HepG2 (cell line): ENCODE measurements at regions not wholly inside any gene's neighbourhood (a gene's known extent, or its start where the extent isn't known, plus 50 kb on each side); places are given as distances from the start of the nearest gene placed in this dataset.

ENCODE experiments used
- CTCF ChIP-seq: sonication (generic); formaldehyde crosslinking; IDR thresholded peaks from 2 replicates; pipeline ENCODE4 v1.5.0; 2020; ENCODE audit warnings: mild to moderate bottlenecking, missing genetic modification reagents, moderate library complexity
- DPF2 ChIP-seq: sonication (generic); formaldehyde crosslinking; IDR thresholded peaks from 2 replicates; pipeline ENCODE4 v1.4.0; 2020; ENCODE audit warnings: mild to moderate bottlenecking, low read depth, missing genetic modification reagents, borderline replicate concordance
- ERF ChIP-seq: IDR thresholded peaks from 2 replicates; pipeline ENCODE4 v1.6.1; 2018; ENCODE audit warnings: missing biosample characterization, missing genetic modification reagents
- FOSL1 ChIP-seq: sonication (generic); formaldehyde crosslinking; IDR thresholded peaks from 2 replicates; pipeline ENCODE4 v1.9.0; 2021; ENCODE audit warnings: missing genetic modification reagents, borderline replicate concordance
- FOSL2 ChIP-seq: sonication (generic); formaldehyde crosslinking; IDR thresholded peaks from 2 replicates; pipeline ENCODE4 v1.4.0; 2020; ENCODE audit warnings: missing genetic modification reagents
- FOXK1 ChIP-seq: sonication (generic); formaldehyde crosslinking; IDR thresholded peaks from 2 replicates; pipeline ENCODE4 v1.4.0; 2020; ENCODE audit warnings: low read depth, missing genetic modification reagents, borderline replicate concordance
- GATAD2A ChIP-seq: IDR thresholded peaks from 2 replicates; pipeline ENCODE4 v1.6.1; 2016
- GPN1 ChIP-seq: sonication (generic); formaldehyde crosslinking; IDR thresholded peaks from 2 replicates; pipeline ENCODE4 v1.5.1; 2020; ENCODE audit warnings: missing genetic modification reagents, borderline replicate concordance
- GZF1 ChIP-seq: sonication (generic); formaldehyde crosslinking; IDR thresholded peaks from 2 replicates; pipeline ENCODE4 v1.5.1; 2020; ENCODE audit warnings: mild to moderate bottlenecking, missing genetic modification reagents
- KDM2A ChIP-seq: sonication (generic); formaldehyde crosslinking; IDR thresholded peaks from 2 replicates; pipeline ENCODE4 v1.4.0; 2020; ENCODE audit warnings: low read depth, missing genetic modification reagents, borderline replicate concordance
- KLF12 ChIP-seq: sonication (generic); formaldehyde crosslinking; IDR thresholded peaks from 2 replicates; pipeline ENCODE4 v1.4.0; 2020; ENCODE audit warnings: missing genetic modification reagents, borderline replicate concordance
- MAFG ChIP-seq: sonication (generic); formaldehyde crosslinking; IDR thresholded peaks from 2 replicates; pipeline ENCODE4 v1.5.1; 2020; ENCODE audit warnings: mild to moderate bottlenecking, missing genetic modification reagents
- NR2F1 ChIP-seq, 2 experiments: fragments of 450-650 bp in 1 of 2; formaldehyde crosslinking in 1 of 2; IDR thresholded peaks; 2 replicates each; pipeline versions ENCODE4 v1.5.0 to v1.6.1; 2016 to 2020; ENCODE audit warnings: mild to moderate bottlenecking in 1 of 2, missing compliant biosample characterization in 1 of 2, missing genetic modification reagents in 1 of 2, moderate library complexity in 1 of 2
- NR2F6 ChIP-seq, 2 experiments: IDR thresholded peaks; 2 replicates each; pipeline ENCODE4 v1.6.1; 2016; ENCODE audit warnings: antibody characterized with exemption in 1 of 2, mild to moderate bottlenecking in 1 of 2
- RXRB ChIP-seq: IDR thresholded peaks from 2 replicates; pipeline ENCODE4 v1.6.1; 2016; ENCODE audit warnings: borderline replicate concordance, missing genetic modification reagents, missing compliant biosample characterization
- SMC3 ChIP-seq: IDR thresholded peaks from 2 replicates; pipeline ENCODE4 v1.6.1; 2011; ENCODE audit warnings: low read length, improper control_type of control experiment
- SP140L ChIP-seq: sonication (generic); formaldehyde crosslinking; IDR thresholded peaks from 2 replicates; pipeline ENCODE4 v1.4.0; 2020; ENCODE audit warnings: missing genetic modification reagents, borderline replicate concordance
- SP2 ChIP-seq: sonication (generic); formaldehyde crosslinking; IDR thresholded peaks from 2 replicates; pipeline ENCODE4 v1.5.1; 2020; ENCODE audit warnings: mild to moderate bottlenecking, missing genetic modification reagents
- STAG1 ChIP-seq: sonication (generic); formaldehyde crosslinking; IDR thresholded peaks from 2 replicates; pipeline ENCODE4 v1.4.0; 2020; ENCODE audit warnings: missing genetic modification reagents
- TFDP1 ChIP-seq: IDR thresholded peaks from 2 replicates; pipeline ENCODE4 v1.6.1; 2016; ENCODE audit warnings: missing compliant biosample characterization, missing genetic modification reagents, borderline replicate concordance
- TOPORS ChIP-seq: sonication (generic); formaldehyde crosslinking; IDR thresholded peaks from 2 replicates; pipeline ENCODE4 v1.8.0; 2023; ENCODE audit warnings: mild to moderate bottlenecking, missing genetic modification reagents
- XRCC5 ChIP-seq: fragments of 200-400 bp; formaldehyde crosslinking; optimal IDR thresholded peaks from 2 replicates; pipeline ENCODE3; 2017; ENCODE audit warnings: mild to moderate bottlenecking, low read length
- ZFP37 ChIP-seq: sonication (generic); formaldehyde crosslinking; IDR thresholded peaks from 2 replicates; pipeline ENCODE4 v1.4.0; 2020; ENCODE audit warnings: missing genetic modification reagents, borderline replicate concordance
- ZFY ChIP-seq: sonication (generic); formaldehyde crosslinking; IDR thresholded peaks from 2 replicates; pipeline ENCODE4 v1.4.0; 2020; ENCODE audit warnings: missing genetic modification reagents
- ZKSCAN1 ChIP-seq: fragments of 150-350 bp; IDR thresholded peaks from 2 replicates; pipeline ENCODE4 v1.6.1; 2014; ENCODE audit warnings: low read length
- ZNF552 ChIP-seq: sonication (generic); formaldehyde crosslinking; IDR thresholded peaks from 2 replicates; pipeline ENCODE4 v1.9.0; 2022; ENCODE audit warnings: missing genetic modification reagents, mild to moderate bottlenecking, borderline replicate concordance
- ZNF639 ChIP-seq: conservative IDR thresholded peaks from 2 replicates; pipeline ENCODE4 v1.6.1; 2018; ENCODE audit warnings: missing genetic modification reagents
- ZNF644 ChIP-seq: IDR thresholded peaks from 2 replicates; pipeline ENCODE4 v1.6.1; 2016; ENCODE audit warnings: low read depth
- ZNF678 ChIP-seq: sonication (generic); formaldehyde crosslinking; IDR thresholded peaks from 2 replicates; pipeline ENCODE4 v1.4.0; 2020; ENCODE audit warnings: mild to moderate bottlenecking, missing genetic modification reagents

GRCh38 chr14:32013083-32013482 lies 64.0 kb upstream of the ARHGAP5 start (continued):
- TF ChIP-seq FOXK1: peak; percentile 46; the same call in 1 of the 2 replicates
- 0 out of 2 replicates have a peak, but pooled peaks have one; percentile 49 for TF ChIP-seq SP140L (CRISPR knock-in tag)
- 0 out of 2 replicates have a peak, but pooled peaks have one; percentile 35 for TF ChIP-seq RXRB (CRISPR knock-in tag)
- peak; percentile 78 for TF ChIP-seq STAG1
- peak; percentile 81; the same call in 1 of the 2 replicates for TF ChIP-seq ZKSCAN1
- TF ChIP-seq KLF12 (CRISPR knock-in tag): no peak
- TF ChIP-seq SP2 (CRISPR knock-in tag): no peak
- 0 out of 2 replicates have a peak, but pooled peaks have one; percentile 21 for TF ChIP-seq ZNF678 (CRISPR knock-in tag)
- TF ChIP-seq NR2F6 (IDR thresholded peaks at IDR 0.05): no peak
- TF ChIP-seq NR2F6 (CRISPR knock-in tag; IDR thresholded peaks at IDR 0.05): 0 out of 2 replicates have a peak, but pooled peaks have one; percentile 16
- TF ChIP-seq MAFG (CRISPR knock-in tag): no peak
- TF ChIP-seq ZFY: no peak
- TF ChIP-seq FOSL2 (CRISPR knock-in tag): peak; percentile 48; the same call in 1 of the 2 replicates
- no peak for TF ChIP-seq ZFP37
- TF ChIP-seq SMC3: peak; percentile 50; the same call in 1 of the 2 replicates
- peak; percentile 25; the same call in 1 of the 2 replicates for TF ChIP-seq FOSL1 (CRISPR knock-in tag)
- peak; percentile 34; the same call in 1 of the 2 replicates for TF ChIP-seq GATAD2A (CRISPR knock-in tag)
- TF ChIP-seq ZNF644 (CRISPR knock-in tag): peak; percentile 65; the same call in 1 of the 2 replicates
- no peak for TF ChIP-seq TOPORS
- peak; percentile 58 for TF ChIP-seq CTCF (CRISPR knock-in tag)
- peak; percentile 62 for TF ChIP-seq XRCC5
- no peak for TF ChIP-seq DPF2 (CRISPR knock-in tag)
- TF ChIP-seq NR2F1 (CRISPR knock-in tag; IDR thresholded peaks at IDR 0.05): 0 out of 4 replicates have a peak, but pooled peaks of 1 of the 2 experiments have one; percentile 12
- 0 out of 2 replicates have a peak, but pooled peaks have one; percentile 23 for TF ChIP-seq TFDP1 (CRISPR knock-in tag)
- no peak for TF ChIP-seq GZF1
- 0 out of 2 replicates have a peak, but pooled peaks have one; percentile 48 for TF ChIP-seq GPN1 (CRISPR knock-in tag)
- TF ChIP-seq KDM2A (CRISPR knock-in tag): 0 out of 2 replicates have a peak, but pooled peaks have one; percentile 26
- TF ChIP-seq ZNF639 (CRISPR knock-in tag): no peak
- TF ChIP-seq ZNF552 (CRISPR knock-in tag): 0 out of 2 replicates have a peak, but pooled peaks have one; percentile 24
- TF ChIP-seq ERF: 0 out of 2 replicates have a peak, but pooled peaks have one; percentile 40
